ENCODE measurements at regions not wholly inside any gene's neighbourhood (a gene's known extent, or its start where the extent isn't known, plus 50 kb on each side); places are given as distances from the start of the nearest gene placed in this dataset.

DNA sequence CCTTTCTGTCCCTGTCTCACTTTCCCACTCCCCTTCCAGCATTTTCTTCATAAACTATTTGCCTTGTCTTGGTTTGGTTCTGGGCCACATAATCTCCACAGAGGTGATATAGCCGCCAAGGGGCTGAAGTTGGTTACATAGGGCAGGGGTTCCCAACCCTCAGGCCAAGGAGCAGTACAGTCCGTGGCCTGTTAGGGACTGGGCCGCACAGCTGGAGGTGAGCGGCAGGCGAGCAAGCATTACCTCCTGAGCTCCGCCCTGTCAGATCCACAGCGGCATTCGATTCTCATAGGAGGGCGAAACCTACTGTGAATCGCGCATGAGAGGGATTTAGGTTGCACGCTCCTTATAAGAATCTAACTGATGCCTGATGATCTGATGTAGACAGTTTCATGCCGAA lies 80.6 kb upstream of the HIF1A start:
- Histone ChIP-seq H3K9me3 (ENCODE audit: insufficient read depth, low read depth, low read length) (no peaks in the 10 kb centered on the region), H3K4me1 (ENCODE audit: insufficient read depth, low read length) (peaks cover 16% of the 10 kb centered on the region), H3K4me3 (ENCODE audit: low read length) (no peak overlapping the region), H3K36me3 (ENCODE audit: insufficient read depth, low read length) (no peaks in the 10 kb centered on the region), H3K27me3 (ENCODE audit: insufficient read depth, low read length) (no peaks in the 10 kb centered on the region), H3K27ac (ENCODE audit: low read depth, low read length) (no peak overlapping the region), H3K9ac (ENCODE audit: low read depth, low read length) (no peak overlapping the region)
- WGBS = 90% methylated on average over 13 of the region's 13 CpGs

DNA sequence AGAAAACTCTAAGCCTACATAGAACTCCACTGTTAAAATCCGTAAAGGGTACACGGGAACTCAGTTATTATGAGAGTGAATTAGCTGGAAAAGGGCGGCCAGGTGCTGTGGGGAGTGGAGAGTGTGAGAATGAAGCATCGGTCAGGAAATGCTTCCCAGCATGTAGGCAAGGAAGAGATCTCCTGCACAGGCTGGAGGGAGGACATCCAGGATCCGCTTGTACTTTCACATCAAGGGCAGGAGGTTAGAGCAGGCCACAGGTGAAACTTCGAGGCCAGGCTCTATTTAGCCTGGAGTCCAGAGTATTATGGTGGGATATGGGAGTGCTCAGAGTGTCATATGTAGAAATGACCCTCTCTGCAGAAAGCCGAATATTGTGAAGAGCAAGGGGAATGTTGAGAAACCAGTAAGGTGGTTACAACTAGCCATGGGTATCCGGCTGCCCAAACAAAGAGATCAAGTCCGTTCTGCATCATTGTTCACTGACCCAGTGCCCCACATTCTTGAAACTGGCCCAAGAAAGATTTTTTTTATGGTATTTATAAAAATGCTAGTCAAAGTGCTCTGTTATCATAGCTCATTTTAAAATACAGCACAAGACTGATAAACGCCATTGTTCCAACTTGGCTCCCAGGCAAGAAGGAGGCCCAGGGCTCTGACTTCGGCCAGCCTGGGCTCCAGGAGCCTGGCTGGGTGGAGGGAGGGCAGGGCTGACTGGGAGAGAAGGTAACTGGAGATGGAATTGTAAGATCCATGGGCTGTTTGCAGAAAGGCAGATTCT lies 79.4 kb upstream of the HIF1A start:
- no peaks in the 10 kb centered on the region for H3K9me3 ChIP-seq (ENCODE audit: insufficient read depth, low read depth, low read length)
- 85% methylated on average over 11 of the region's 11 CpGs for WGBS
- no peaks in the 10 kb centered on the region for H3K36me3 ChIP-seq (ENCODE audit: insufficient read depth, low read length)
- H3K27me3 ChIP-seq (ENCODE audit: insufficient read depth, low read length) = no peaks in the 10 kb centered on the region
- no peak overlapping the region for H3K27ac ChIP-seq (ENCODE audit: low read depth, low read length)
- peaks cover 8% of the 10 kb centered on the region for H3K4me1 ChIP-seq (ENCODE audit: insufficient read depth, low read length)
- H3K4me3 ChIP-seq (ENCODE audit: low read length) = no peak overlapping the region
- H3K9ac ChIP-seq (ENCODE audit: low read depth, low read length) = no peak overlapping the region

DNA sequence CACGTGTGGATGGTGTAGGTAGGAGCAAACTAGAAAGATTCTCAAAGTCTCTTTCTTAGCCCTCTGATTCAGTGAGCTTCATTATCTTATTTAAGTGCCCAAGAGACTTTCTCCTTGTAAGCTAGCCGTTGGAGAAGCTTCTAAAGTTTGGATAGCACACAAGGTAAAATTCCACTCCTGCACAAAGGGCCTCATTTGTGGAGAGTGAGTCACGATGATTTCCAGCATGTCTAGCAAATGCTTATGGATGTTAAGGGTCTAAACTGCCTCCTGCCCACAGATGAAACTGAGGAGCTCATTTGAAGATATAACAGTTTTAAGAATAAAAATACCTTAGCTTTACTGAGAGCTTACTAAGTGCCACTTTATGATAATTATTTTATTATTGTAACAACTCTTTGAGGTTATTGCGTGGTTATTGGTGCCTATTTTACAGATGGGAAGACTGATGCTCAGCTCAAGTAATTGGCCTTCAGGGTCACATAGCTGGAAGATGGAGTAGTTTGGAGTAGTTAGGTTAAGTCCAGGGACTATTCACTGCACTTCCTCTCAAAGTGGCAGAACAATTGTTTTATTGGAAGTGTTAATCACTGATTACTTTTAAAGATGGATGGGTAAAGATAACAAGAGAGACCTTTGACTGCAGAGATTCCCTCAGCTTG lies 78.7 kb upstream of the HIF1A start:
- no peak overlapping the region for H3K9ac ChIP-seq (ENCODE audit: low read depth, low read length)
- H3K4me3 ChIP-seq (ENCODE audit: low read length) = no peak overlapping the region
- 79% methylated on average over 4 of the region's 4 CpGs for WGBS
- no peaks in the 10 kb centered on the region for H3K9me3 ChIP-seq (ENCODE audit: insufficient read depth, low read depth, low read length)
- no peak overlapping the region for H3K27ac ChIP-seq (ENCODE audit: low read depth, low read length)
- H3K4me1 ChIP-seq (ENCODE audit: insufficient read depth, low read length) = peaks cover 8% of the 10 kb centered on the region
- H3K36me3 ChIP-seq (ENCODE audit: insufficient read depth, low read length) = no peaks in the 10 kb centered on the region
- no peaks in the 10 kb centered on the region for H3K27me3 ChIP-seq (ENCODE audit: insufficient read depth, low read length)

DNA sequence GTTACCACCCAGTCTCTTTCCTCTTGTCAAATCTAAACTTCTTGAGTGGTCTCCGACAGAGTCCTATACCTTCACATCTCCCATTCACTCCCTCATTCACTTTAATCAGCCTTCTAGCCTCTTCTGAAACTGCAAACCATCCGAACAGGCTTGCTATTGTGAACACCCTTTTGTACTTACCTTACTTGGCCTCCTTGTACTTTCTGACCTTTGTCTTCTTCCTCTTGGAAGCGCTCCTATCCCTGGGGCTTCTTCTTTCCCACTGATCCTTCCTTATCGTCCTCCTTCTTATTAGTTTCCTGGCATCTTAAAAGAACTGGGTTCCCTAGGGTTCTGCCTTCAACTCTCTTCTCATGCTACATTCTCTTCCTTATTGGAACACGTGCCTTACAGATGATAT lies 76.9 kb upstream of the HIF1A start:
- Histone ChIP-seq H3K4me3 (ENCODE audit: low read length) (no peak overlapping the region), H3K27ac (ENCODE audit: low read depth, low read length) (no peak overlapping the region), H3K27me3 (ENCODE audit: insufficient read depth, low read length) (no peaks in the 10 kb centered on the region), H3K4me1 (ENCODE audit: insufficient read depth, low read length) (peaks cover 8% of the 10 kb centered on the region), H3K36me3 (ENCODE audit: insufficient read depth, low read length) (no peaks in the 10 kb centered on the region), H3K9ac (ENCODE audit: low read depth, low read length) (no peak overlapping the region), H3K9me3 (ENCODE audit: insufficient read depth, low read depth, low read length) (no peaks in the 10 kb centered on the region)
- 88% methylated on average over 4 of the region's 5 CpGs for WGBS

DNA sequence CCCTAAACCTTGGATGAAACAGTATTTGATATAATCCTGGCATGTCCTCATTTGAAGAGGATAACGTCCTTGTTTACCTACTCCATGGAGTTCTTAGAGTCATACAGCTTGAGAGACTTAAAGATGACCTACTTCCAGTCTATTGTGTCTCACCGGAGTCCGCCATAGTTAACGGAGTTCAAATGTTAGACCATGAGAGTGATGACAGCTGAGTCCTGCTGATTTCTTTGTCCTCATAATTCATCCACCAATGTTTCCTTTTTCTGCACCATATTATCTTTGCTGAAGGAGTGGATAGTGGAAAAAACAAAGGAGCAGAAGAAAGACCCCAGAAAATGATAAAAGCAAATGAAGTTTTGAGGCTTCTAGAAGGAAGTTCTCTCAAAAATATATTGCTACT lies 75.8 kb upstream of the HIF1A start:
- Histone ChIP-seq H3K4me3 (ENCODE audit: low read length) (no peak overlapping the region), H3K9me3 (ENCODE audit: insufficient read depth, low read depth, low read length) (no peaks in the 10 kb centered on the region), H3K36me3 (ENCODE audit: insufficient read depth, low read length) (no peaks in the 10 kb centered on the region), H3K9ac (ENCODE audit: low read depth, low read length) (no peak overlapping the region), H3K27ac (ENCODE audit: low read depth, low read length) (no peak overlapping the region), H3K27me3 (ENCODE audit: insufficient read depth, low read length) (no peaks in the 10 kb centered on the region), H3K4me1 (ENCODE audit: insufficient read depth, low read length) (peaks cover 8% of the 10 kb centered on the region)
- 94% methylated on average over 4 of the region's 4 CpGs for WGBS

DNA sequence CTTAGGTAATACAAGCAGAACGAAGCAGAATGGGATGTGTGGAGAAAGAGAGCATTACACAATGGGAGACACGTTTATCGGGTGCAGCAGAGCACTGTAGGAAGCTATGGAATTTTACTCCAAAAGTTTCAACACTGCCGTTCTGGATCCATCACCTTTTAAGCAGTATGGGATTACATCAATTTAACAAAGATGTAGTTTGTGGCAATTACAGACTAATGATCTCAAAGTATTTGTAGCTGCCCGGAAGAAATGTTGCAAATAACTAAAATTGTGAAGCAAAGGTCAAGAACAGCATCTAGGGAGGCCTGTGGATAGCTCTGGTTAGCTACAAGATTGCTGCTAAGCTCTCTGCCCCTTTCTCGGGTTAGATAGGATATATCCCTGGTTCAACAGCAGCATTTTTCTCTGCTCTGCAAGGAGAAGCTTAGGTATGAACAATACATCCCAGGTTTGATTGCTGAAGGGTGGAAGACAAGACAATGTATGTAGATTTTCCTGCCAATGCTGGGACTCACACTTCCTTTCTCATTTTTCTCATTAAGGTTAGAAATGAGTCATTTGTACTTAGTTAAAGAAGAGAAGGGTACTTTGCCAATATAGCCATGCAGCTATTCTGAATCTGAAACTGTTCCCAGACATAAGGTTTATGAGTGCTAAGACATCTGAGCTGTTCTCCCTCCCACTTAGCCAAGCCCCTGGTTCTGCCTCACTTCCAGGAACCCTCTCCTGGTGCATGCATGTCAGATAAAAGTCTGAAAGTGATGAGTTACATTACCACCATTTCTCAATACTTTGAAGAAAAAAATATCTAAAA lies 75.0 kb upstream of the HIF1A start:
- Histone ChIP-seq H3K9ac (ENCODE audit: low read depth, low read length) (no peak overlapping the region), H3K27me3 (ENCODE audit: insufficient read depth, low read length) (no peaks in the 10 kb centered on the region), H3K4me1 (ENCODE audit: insufficient read depth, low read length) (peaks cover 8% of the 10 kb centered on the region), H3K9me3 (ENCODE audit: insufficient read depth, low read depth, low read length) (no peaks in the 10 kb centered on the region), H3K36me3 (ENCODE audit: insufficient read depth, low read length) (no peaks in the 10 kb centered on the region), H3K4me3 (ENCODE audit: low read length) (no peak overlapping the region), H3K27ac (ENCODE audit: low read depth, low read length) (no peak overlapping the region)
- 89% methylated on average over 6 of the region's 6 CpGs for WGBS

DNA sequence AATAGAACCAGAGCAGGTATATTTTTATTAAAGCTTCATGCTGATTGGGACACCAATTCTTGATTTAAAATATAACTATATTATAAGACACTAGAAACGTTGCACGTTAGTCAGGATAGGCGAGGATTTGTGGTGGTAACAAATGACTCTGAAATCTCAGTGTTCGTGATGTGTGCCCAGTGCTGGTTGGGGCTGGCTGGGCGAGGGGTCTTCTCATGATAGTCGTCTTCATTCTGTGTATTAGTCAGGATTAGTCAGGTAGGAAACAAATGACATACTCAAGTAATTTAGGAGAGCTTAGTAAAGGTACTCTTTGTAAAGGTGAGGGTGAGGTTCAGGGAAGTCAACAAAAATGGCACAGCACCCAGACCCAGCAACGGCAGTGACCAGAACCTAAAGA lies 73.9 kb upstream of the HIF1A start:
- H3K4me1 ChIP-seq (ENCODE audit: insufficient read depth, low read length) = no peaks in the 10 kb centered on the region
- 82% methylated on average over 7 of the region's 7 CpGs for WGBS
- H3K27me3 ChIP-seq (ENCODE audit: insufficient read depth, low read length) = no peaks in the 10 kb centered on the region
- H3K27ac ChIP-seq (ENCODE audit: low read depth, low read length) = no peak overlapping the region
- no peak overlapping the region for H3K9ac ChIP-seq (ENCODE audit: low read depth, low read length)
- H3K36me3 ChIP-seq (ENCODE audit: insufficient read depth, low read length) = no peaks in the 10 kb centered on the region
- no peak overlapping the region for H3K4me3 ChIP-seq (ENCODE audit: low read length)
- H3K9me3 ChIP-seq (ENCODE audit: insufficient read depth, low read depth, low read length) = no peaks in the 10 kb centered on the region

DNA sequence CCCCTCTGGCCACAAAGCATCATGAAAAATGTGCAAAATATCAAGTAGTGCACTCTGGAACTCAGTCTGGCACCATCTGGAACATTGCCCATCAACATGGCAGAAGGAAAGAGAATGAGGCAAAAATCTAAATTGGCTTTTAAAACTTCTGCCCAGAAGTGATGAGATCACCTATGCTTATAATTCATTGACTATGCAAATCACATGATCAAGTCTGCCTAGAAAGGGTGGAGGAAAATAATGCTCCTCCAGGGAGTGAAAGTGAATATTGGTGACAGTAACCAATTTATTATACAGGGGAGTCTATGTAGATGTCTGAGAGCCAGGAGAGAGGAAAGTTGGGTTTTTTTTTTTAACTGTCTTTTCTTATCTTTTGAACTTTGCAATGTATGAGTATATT lies 73.3 kb upstream of the HIF1A start:
- H3K9ac ChIP-seq (ENCODE audit: low read depth, low read length) = no peak overlapping the region
- H3K27ac ChIP-seq (ENCODE audit: low read depth, low read length) = no peak overlapping the region
- H3K27me3 ChIP-seq (ENCODE audit: insufficient read depth, low read length) = no peaks in the 10 kb centered on the region
- H3K4me1 ChIP-seq (ENCODE audit: insufficient read depth, low read length) = no peaks in the 10 kb centered on the region
- no peak overlapping the region for H3K4me3 ChIP-seq (ENCODE audit: low read length)
- H3K9me3 ChIP-seq (ENCODE audit: insufficient read depth, low read depth, low read length) = no peaks in the 10 kb centered on the region
- H3K36me3 ChIP-seq (ENCODE audit: insufficient read depth, low read length) = no peaks in the 10 kb centered on the region

DNA sequence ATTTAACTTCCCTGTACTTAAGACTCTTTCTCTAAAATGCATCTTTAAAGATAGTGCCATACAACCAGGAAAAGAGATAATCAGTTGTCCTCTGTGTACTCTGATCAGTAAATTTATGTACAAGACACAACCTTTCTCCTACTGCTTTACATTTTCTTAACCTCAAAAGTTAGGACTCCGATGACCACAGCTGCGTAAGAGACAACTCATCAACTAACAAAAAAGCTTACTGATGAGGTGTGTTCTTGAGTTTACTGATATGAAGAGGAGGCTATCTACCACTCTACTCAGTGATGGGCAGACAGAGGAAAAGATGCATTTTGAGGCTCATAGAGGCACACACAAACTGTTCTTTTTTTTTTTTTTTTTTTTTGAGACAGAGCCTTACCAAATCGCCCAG lies 71.4 kb upstream of the HIF1A start:
- H3K27ac ChIP-seq (ENCODE audit: low read depth, low read length) = no peak overlapping the region
- H3K9me3 ChIP-seq (ENCODE audit: insufficient read depth, low read depth, low read length) = no peaks in the 10 kb centered on the region
- H3K9ac ChIP-seq (ENCODE audit: low read depth, low read length) = no peak overlapping the region
- no peaks in the 10 kb centered on the region for H3K27me3 ChIP-seq (ENCODE audit: insufficient read depth, low read length)
- 92% methylated on average over 3 of the region's 3 CpGs for WGBS
- no peak overlapping the region for H3K4me3 ChIP-seq (ENCODE audit: low read length)
- peaks cover 11% of the 10 kb centered on the region; the same call in 1 of the 2 replicates for H3K4me1 ChIP-seq (ENCODE audit: insufficient read depth, low read length)
- H3K36me3 ChIP-seq (ENCODE audit: insufficient read depth, low read length) = no peaks in the 10 kb centered on the region

DNA sequence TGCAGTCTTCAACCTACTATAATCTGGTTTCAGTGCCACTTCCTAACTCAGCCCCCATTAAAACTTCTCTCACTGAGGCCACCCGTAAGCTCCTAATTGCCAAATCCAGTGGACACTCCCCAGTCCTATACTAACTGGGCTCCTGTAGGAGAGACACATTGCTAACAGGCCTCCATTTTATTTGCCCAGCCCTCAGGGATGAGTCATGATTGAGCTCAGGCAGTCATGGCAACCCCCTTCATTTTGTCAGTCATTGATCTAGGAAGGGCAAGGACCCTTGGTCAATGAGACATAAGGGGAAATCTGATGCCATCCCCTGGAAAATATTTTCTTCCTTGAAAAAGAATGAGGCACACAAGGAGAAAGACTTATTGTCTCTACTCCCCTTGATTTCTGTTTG lies 70.1 kb upstream of the HIF1A start:
- Histone ChIP-seq H3K9ac (ENCODE audit: low read depth, low read length) (no peak overlapping the region), H3K36me3 (ENCODE audit: insufficient read depth, low read length) (no peaks in the 10 kb centered on the region), H3K27ac (ENCODE audit: low read depth, low read length) (no peak overlapping the region), H3K4me1 (ENCODE audit: insufficient read depth, low read length) (peaks cover 11% of the 10 kb centered on the region; the same call in 1 of the 2 replicates), H3K27me3 (ENCODE audit: insufficient read depth, low read length) (no peaks in the 10 kb centered on the region), H3K4me3 (ENCODE audit: low read length) (no peak overlapping the region), H3K9me3 (ENCODE audit: insufficient read depth, low read depth, low read length) (no peaks in the 10 kb centered on the region)
- 95% methylated on average over 1 of the region's 1 CpG for WGBS

DNA sequence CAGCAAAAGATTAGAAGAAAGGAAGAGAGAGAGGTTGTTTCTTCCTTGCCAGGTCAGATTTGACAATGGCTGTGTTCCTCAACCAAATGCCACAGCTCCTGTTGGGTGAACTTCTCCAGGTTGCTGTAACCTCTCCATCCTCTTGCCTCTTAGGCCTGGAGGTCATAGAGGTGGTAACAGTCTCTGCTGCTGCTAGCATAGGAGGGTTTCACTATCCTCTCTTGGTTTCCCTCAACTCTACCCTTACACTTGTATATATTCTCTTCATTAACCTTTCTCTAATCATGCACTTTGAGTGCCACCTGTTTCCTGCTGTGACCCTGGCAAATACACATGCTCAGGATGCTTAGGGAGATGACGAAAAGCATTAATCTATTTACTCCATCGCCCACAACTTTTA lies 67.7 kb upstream of the HIF1A start:
- Histone ChIP-seq H3K4me3 (ENCODE audit: low read length) (no peak overlapping the region), H3K9ac (ENCODE audit: low read depth, low read length) (no peak overlapping the region), H3K36me3 (ENCODE audit: insufficient read depth, low read length) (no peaks in the 10 kb centered on the region), H3K9me3 (ENCODE audit: insufficient read depth, low read depth, low read length) (no peaks in the 10 kb centered on the region), H3K27me3 (ENCODE audit: insufficient read depth, low read length) (no peaks in the 10 kb centered on the region), H3K27ac (ENCODE audit: low read depth, low read length) (no peak overlapping the region), H3K4me1 (ENCODE audit: insufficient read depth, low read length) (peaks cover 11% of the 10 kb centered on the region; the same call in 1 of the 2 replicates)
- 89% methylated on average over 2 of the region's 2 CpGs for WGBS
